Skeletal muscle tissue (tissue), 3 donors: ENCODE measurements at regions not wholly inside any gene's neighbourhood (a gene's known extent, or its start where the extent isn't known, plus 50 kb on each side); places are given as distances from the start of the nearest gene placed in this dataset.

Source experiments
- H3K27ac ChIP-seq: one replicate; pipeline ENCODE4 v1.7.0; 2013; ENCODE audit warnings: mild to moderate bottlenecking, low read depth, low read length, inconsistent platforms
- H3K27me3 ChIP-seq, 3 donors: one replicate each; pipeline ENCODE4 v1.7.0; 2013; ENCODE audit warnings: low read length in 3 of 3; ENCODE audit not compliant: control insufficient read depth in 3 of 3, insufficient read depth in 3 of 3
- H3K36me3 ChIP-seq, 3 donors: one replicate each; pipeline ENCODE4 v1.7.0; 2013; ENCODE audit warnings: low read length in 3 of 3; ENCODE audit not compliant: control insufficient read depth in 3 of 3, insufficient read depth in 3 of 3
- H3K4me1 ChIP-seq, 3 donors: one replicate each; pipeline ENCODE4 v1.7.0; 2013; ENCODE audit warnings: low read length in 3 of 3, mild to moderate bottlenecking in 3 of 3; ENCODE audit not compliant: control insufficient read depth in 3 of 3, insufficient read depth in 3 of 3
- H3K4me3 ChIP-seq, 3 donors: one replicate each; pipeline ENCODE4 v1.7.0; 2013; ENCODE audit warnings: low read length in 3 of 3
- H3K9ac ChIP-seq, 3 donors: one replicate each; pipeline ENCODE4 v1.7.0; 2013; ENCODE audit warnings: low read length in 3 of 3, mild to moderate bottlenecking in 3 of 3, moderate library complexity in 2 of 3, low read depth in 1 of 3
- H3K9me3 ChIP-seq, 3 donors: one replicate each; pipeline ENCODE4 v1.7.0; 2013; ENCODE audit warnings: low read length in 3 of 3; ENCODE audit not compliant: control insufficient read depth in 3 of 3
- donor health status: Osteomylitis.

GRCh38 chr12:93167841-93168492 lies 209.8 kb upstream of the NUDT4 start:
- H3K4me3 ChIP-seq: peak overlapping the region; percentile 52 to 86 (median 68)
- H3K27ac ChIP-seq: peak overlapping the region; percentile 14
- H3K9ac ChIP-seq: peak overlapping the region; percentile 57 to 75 (median 69)

GRCh38 chr12:93168751-93169150 lies 209.0 kb upstream of the NUDT4 start:
- Histone ChIP-seq H3K9me3 (no peaks in the 10 kb centered on the region), H3K4me3 (peak overlapping the region in 1 of 3 donors; percentile 4), H3K4me1 (peaks cover 10 to 20% (median 11%) of the 10 kb centered on the region in 3 donors), H3K27me3 (no peaks in the 10 kb centered on the region), H3K27ac (no peak overlapping the region), H3K36me3 (no peaks in the 10 kb centered on the region), H3K9ac (no peak overlapping the region)

More at GRCh38 chr12:93167841-93168492, 209.8 kb upstream of the NUDT4 start:
- no peaks in the 10 kb centered on the region for H3K9me3 ChIP-seq
- no peaks in the 10 kb centered on the region for H3K27me3 ChIP-seq
- no peaks in the 10 kb centered on the region for H3K36me3 ChIP-seq
- peaks cover 3 to 12% (median 3%) of the 10 kb centered on the region in 3 donors for H3K4me1 ChIP-seq

- Histone ChIP-seq H3K4me3 (no peak overlapping the region), H3K27me3 (no peaks in the 10 kb centered on the region), H3K9me3 (no peaks in the 10 kb centered on the region), H3K36me3 (no peaks in the 10 kb centered on the region), H3K27ac (no peak overlapping the region), H3K4me1 (peaks cover 18 to 27% (median 18%) of the 10 kb centered on the region in 3 donors), H3K9ac (no peak overlapping the region)
These were observed 208.2 kb upstream of the NUDT4 start for GRCh38 chr12:93169536-93169935.

DNA sequence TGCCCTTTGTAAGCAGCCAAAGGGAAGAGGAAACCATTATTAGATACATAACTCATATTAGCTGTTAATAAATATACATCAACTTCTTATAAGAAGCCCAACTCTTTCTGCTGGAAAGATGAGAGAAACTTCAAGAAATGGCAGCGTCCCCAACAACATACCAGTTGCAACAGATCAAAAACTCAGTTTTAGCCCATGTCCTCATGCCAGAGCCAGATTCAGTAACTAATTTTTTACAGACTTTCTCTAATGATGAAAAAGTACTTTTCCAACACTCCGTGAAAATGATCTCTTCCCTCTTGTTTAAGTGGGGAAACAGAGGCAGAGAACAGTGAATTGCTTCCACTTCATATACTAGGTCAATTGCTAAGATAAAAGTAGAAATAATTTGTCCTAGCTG lies 206.8 kb upstream of the NUDT4 start:
- H3K9ac ChIP-seq: no peak overlapping the region
- H3K9me3 ChIP-seq: no peaks in the 10 kb centered on the region
- H3K27ac ChIP-seq: no peak overlapping the region
- no peaks in the 10 kb centered on the region for H3K36me3 ChIP-seq
- H3K4me3 ChIP-seq: no peak overlapping the region
- peaks cover 28 to 34% (median 29%) of the 10 kb centered on the region in 3 donors for H3K4me1 ChIP-seq
- no peaks in the 10 kb centered on the region for H3K27me3 ChIP-seq

DNA sequence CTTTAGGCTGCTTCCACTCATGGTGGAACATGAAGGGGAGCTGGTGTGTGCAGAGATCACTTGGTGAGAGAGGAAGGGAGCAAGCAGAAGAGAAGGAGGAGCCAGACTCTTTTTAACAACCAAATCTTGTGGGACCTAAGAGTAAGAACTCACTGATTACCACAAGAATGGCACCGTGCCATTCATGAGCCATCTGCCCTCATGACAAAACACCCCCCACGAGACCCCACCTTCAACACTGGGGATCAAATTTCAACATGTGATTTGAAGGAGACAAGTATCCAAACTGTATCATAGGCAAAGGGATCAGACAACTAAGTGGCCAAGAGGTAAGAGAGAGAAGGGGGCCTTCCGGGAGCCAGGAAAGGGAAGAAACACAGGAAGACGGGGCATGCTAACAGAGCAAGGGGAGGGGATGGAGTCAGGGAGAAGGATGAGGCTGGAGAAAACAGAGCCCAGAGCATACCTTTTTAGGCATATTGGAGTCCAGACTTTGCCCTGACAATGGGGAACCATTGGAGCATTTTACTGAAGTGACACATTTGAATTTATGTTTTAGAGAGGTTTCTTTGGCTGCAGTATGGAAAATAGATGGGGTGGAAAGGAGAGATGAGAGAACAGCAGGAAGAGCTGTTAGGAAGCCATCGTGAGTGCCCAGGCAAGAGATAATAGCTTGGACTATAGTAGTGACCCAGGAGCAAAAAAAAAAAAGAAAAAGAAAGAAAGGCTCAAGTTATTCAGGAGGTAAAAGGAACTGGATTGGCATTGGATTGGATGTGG lies 204.4 kb upstream of the NUDT4 start:
- Histone ChIP-seq H3K4me3 (peak overlapping the region in 1 of 3 donors; percentile 8), H3K27ac (peak overlapping the region; percentile 74), H3K9ac (peak overlapping the region in 1 of 3 donors; percentile 20), H3K4me1 (peaks cover 34 to 43% (median 38%) of the 10 kb centered on the region in 3 donors), H3K9me3 (no peaks in the 10 kb centered on the region), H3K27me3 (no peaks in the 10 kb centered on the region), H3K36me3 (no peaks in the 10 kb centered on the region)

GRCh38 chr12:93174048-93174447 lies 203.7 kb upstream of the NUDT4 start:
- Histone ChIP-seq H3K9me3 (no peaks in the 10 kb centered on the region), H3K36me3 (no peaks in the 10 kb centered on the region), H3K4me3 (peak overlapping the region in 1 of 3 donors; percentile 33), H3K9ac (peak overlapping the region in 1 of 3 donors; percentile 20), H3K4me1 (peaks cover 34 to 43% (median 38%) of the 10 kb centered on the region in 3 donors), H3K27ac (peak overlapping the region; percentile 74), H3K27me3 (no peaks in the 10 kb centered on the region)

- Histone ChIP-seq H3K4me1 (peaks cover 35 to 44% (median 38%) of the 10 kb centered on the region in 3 donors), H3K4me3 (no peak overlapping the region), H3K9me3 (no peaks in the 10 kb centered on the region), H3K36me3 (no peaks in the 10 kb centered on the region), H3K27ac (peak overlapping the region; percentile 74), H3K27me3 (no peaks in the 10 kb centered on the region), H3K9ac (no peak overlapping the region)
These were observed 203.3 kb upstream of the NUDT4 start for GRCh38 chr12:93174473-93174872.

DNA sequence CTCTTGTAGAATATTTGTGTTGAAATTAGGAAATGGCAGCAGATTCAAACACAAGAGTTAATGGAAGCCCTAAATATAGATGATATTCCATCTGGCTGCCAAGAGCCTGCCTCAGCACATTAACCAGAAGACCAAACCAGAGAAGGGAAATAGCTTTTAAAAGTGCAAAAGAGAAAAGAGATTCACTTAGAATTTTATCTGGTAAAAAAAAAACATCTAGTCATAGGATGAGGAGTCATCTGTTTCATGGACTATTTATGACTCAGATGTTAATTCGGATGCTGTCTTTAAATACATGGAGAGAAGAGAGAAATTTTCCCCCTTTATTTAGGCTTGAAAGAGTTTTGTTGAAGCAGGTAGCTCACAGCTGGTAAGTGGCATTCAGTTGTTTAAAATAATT lies 201.6 kb upstream of the NUDT4 start:
- peak overlapping the region in 1 of 3 donors; percentile 40 for H3K9ac ChIP-seq
- H3K27ac ChIP-seq: peak overlapping the region; percentile 83
- no peaks in the 10 kb centered on the region for H3K9me3 ChIP-seq
- peak overlapping the region in 1 of 3 donors; percentile 26 for H3K4me3 ChIP-seq
- H3K27me3 ChIP-seq: no peaks in the 10 kb centered on the region
- peaks cover 41 to 50% (median 47%) of the 10 kb centered on the region in 3 donors for H3K4me1 ChIP-seq
- no peaks in the 10 kb centered on the region for H3K36me3 ChIP-seq

DNA sequence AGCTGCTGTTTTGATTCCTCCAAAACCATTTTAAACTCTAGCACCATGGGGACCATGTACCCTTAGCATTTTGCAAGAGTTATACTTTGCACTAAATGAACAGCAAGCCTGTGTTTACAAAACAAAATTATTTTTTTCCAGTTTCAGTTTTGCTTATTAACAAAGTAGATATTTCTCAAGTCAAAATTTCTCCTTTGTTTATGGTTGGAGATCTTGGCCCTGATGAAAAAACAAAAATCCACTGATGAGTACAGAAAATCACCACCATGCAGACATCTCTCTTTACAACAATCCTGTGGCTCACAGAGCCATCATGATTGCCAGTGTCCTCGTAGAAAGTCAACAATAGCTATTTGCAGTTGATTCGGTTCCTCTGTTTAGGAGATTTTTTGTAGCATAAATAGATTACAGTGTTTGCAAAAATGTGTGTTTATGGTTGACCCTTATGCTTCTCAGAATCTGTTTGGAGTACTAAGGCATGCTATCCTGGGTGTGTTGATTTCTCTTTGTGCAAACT lies 201.1 kb upstream of the NUDT4 start:
- H3K36me3 ChIP-seq: no peaks in the 10 kb centered on the region
- peak overlapping the region in 1 of 3 donors; percentile 26 for H3K4me3 ChIP-seq
- H3K4me1 ChIP-seq: peaks cover 44 to 55% (median 47%) of the 10 kb centered on the region in 3 donors
- H3K27ac ChIP-seq: peak overlapping the region; percentile 83
- no peak overlapping the region for H3K9ac ChIP-seq
- no peaks in the 10 kb centered on the region for H3K9me3 ChIP-seq
- no peaks in the 10 kb centered on the region for H3K27me3 ChIP-seq
